GM10266 (cell line): ENCODE measurements at regions not wholly inside any gene's neighbourhood (a gene's known extent, or its start where the extent isn't known, plus 50 kb on each side); places are given as distances from the start of the nearest gene placed in this dataset.

Experiments
- DNase-seq: peaks from one replicate; pipeline ENCODE4 v3.0.0; 2012; ENCODE audit errors: extremely low spot score
- TF ChIP-seq, protein P1 (sequence below): IDR thresholded peaks from 2 replicates; pipeline ENCODE4 v1.5.1; 2012; ENCODE audit warnings: mild to moderate bottlenecking, low read depth; ENCODE audit not compliant: control insufficient read depth, insufficient read depth; ENCODE audit errors: missing control alignments

DNA sequence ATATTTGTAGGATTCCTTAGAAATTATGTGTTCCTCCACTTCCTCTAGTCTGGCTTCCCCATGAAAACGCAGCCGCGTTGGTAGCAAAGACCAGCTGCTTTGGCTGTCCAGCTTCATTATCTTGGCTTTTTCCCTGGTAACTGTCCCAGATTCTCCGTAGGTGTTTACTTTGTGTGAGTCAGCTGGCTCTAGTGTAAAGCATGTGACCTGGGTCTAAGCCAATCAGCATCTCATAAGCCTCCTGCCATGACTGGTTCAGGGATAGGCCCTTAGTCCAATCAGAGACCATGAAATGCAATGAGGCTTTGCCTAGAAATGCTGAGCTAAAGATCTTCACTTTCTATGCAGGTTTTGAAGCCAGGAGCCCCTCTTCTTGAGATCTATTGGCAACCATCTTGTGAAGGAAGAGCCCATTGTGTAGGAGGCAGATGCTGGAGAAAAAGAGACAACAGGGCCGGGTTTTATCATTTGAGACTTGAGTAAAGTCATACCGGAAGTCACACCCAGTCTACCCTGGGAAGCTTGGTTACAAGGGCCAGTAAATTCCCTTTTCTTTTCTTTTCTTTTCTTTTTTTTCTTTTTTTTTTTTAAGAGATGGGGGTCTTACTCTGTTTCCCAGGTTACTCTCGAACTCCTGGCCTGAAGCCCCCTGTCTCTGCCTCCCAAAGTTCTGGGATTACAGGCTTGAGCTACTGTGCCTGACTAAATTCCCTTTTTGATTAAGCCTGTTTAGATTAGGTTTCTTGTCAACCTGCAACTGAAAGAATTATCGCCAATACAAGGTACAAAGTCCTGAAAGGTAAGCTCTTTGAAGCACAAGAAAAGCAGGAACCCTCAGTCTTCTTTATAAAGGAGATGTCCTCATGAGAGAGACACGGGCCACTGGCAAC, 256.5 kb upstream of the RREB1 start:
- TF ChIP-seq, protein P1, sequence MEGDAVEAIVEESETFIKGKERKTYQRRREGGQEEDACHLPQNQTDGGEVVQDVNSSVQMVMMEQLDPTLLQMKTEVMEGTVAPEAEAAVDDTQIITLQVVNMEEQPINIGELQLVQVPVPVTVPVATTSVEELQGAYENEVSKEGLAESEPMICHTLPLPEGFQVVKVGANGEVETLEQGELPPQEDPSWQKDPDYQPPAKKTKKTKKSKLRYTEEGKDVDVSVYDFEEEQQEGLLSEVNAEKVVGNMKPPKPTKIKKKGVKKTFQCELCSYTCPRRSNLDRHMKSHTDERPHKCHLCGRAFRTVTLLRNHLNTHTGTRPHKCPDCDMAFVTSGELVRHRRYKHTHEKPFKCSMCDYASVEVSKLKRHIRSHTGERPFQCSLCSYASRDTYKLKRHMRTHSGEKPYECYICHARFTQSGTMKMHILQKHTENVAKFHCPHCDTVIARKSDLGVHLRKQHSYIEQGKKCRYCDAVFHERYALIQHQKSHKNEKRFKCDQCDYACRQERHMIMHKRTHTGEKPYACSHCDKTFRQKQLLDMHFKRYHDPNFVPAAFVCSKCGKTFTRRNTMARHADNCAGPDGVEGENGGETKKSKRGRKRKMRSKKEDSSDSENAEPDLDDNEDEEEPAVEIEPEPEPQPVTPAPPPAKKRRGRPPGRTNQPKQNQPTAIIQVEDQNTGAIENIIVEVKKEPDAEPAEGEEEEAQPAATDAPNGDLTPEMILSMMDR, result no peak
- DNase-seq, result no peak

GRCh38 chr6:6851949-6852261, 255.9 kb upstream of the RREB1 start:
- DNase-seq, result no peak
- TF ChIP-seq, protein P1, result no peak

DNA sequence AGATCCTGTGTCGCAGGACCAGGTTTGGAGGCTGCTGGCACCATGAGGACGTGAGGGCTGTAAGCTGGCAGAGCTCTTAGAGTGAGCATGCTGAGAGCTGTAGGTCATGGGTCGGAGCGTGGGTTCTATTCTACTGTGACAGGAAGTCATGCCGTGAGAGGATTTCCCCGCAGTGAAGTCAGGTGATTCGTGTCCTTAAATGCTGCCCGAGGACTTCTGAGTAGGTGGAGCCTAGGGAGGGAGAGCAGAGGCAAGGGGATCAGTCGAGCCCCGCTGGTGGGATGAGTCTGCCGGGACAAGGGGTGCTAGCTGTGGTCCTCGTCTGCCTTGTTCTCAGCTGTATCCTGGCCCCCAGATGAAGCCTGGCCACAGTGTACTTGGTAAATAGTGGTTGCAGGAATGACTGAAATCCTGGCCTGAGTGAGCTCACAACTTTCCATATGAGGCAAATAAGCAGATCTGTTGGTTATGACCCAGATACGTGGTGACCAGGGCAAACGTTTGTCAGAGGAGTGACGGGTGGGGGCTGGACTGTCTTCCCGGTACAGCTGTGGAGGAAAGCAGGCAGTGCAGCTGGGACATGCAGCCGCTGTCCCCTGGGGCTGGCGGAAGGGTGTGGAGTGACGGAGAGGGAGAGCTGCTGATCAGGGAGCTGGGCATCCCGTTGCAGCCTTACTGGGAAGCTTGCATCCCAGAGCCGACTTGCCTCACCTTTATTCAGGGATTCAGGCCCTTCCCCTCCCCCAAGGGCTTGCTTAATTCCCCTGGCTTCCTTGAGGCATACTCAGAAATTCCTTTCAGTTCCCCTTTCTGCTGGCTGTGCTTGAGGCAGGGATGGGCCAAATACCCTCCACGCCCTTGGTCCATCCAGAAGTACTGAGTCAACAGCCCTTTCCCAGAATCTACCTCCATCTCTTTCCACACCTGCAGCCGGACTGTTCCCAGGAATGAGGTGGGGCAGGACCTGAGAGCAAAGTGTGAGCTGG, 250.9 kb upstream of the RREB1 start:
- TF ChIP-seq, protein P1, result no peak
- peak; percentile 66 for DNase-seq

DNA sequence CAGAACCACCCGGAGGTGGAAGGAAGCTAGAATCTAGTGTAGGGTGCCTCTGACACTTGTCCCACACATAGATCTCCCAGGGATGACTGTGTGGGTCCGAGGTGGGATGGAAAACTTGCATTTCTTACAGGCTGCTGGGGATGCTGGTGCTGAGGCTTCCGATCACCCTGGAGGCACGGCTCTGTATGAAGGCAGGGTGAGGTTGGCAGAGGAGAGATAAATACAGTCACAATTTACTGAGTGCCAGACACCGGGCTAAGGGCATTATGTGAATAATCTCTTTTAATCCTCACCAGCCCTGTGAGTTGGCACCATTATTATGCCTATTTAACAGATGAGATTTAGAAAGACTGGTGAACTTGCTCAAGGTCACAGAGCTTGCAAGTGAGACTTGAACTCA, 250.2 kb upstream of the RREB1 start:
- no peak for DNase-seq
- TF ChIP-seq, protein P1, result no peak

DNA sequence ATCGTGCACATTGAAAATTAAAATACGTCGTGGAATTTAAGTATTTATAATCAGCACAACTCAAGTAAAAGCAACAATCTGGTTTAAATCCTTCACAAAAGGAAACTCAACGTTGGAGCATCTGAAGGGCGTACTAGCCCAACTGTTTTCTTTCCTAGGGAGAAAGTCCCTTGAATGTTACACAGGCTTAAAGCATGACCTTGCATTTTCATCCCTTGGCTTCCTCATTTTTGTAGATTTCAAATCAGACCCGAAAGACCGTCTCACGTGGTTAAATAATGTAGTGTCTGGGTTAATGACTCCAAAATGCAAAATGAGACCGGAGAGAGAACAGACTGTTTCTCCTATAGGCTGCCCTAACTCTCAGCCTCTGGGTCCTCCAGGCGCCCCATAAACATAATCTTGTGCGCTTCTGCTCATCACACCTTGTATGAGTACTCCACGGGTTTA, 249.2 kb upstream of the RREB1 start:
- TF ChIP-seq, protein P1, result no peak

GRCh38 chr6:6859105-6859504, 248.7 kb upstream of the RREB1 start:
- no peak for DNase-seq
- TF ChIP-seq, protein P1, result no peak

More for the DNA sequence above, 249.2 kb upstream of the RREB1 start:
- no peak for DNase-seq
